ENCODE measurements at regions not wholly inside any gene's neighbourhood (a gene's known extent, or its start where the extent isn't known, plus 50 kb on each side); places are given as distances from the start of the nearest gene placed in this dataset.
A peak's percentile ranks its signal among the peaks of the same experiment; 100 is the strongest.

DNA sequence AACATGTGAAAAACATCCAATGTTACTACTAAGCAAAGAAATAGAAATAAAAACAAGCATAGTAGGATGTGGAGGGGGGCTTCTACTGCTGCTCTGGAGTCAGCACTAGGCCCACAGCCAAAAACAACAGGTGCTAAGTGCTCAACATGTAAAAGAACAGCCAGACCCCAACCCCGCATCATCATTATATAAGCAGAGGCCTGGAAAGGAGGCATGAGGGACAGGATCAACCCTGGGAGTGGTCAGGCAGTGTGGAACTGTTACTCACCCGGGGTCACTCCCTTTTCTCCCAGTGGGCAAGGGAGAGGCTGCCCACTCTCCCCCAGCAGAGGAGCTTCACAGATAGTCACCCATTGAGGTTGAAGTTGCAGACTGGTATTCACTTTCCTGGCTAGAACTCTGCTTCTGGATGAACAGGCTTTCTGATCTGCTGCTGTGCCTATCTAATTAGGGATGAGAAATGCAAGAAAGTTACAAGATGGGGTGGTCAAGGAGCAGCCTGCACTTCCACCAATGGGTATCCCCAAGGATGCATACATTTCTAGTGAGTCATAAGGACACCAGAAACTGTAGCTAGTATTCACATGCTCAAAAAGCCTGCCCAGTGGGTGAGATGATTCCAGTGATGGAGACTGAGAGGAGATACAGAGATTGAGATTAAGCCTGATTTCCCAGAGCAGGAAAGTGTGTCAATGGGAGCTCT is 480.1 kb upstream of the TCF4 start:
- Histone ChIP-seq H4K20me1 (ENCODE audit: insufficient read depth, low read length) (no peaks in the 10 kb centered on the region), H3K4me1 (ENCODE audit: insufficient read depth, low read length) (peaks cover 14% of the 10 kb centered on the region), H2AFZ (ENCODE audit: low read length) (peak overlapping the region; percentile 26), H3K36me3 (ENCODE audit: insufficient read depth, low read length) (no peaks in the 10 kb centered on the region), H3K27me3 (ENCODE audit: insufficient read depth, low read length) (no peaks in the 10 kb centered on the region), H3K79me2 (ENCODE audit: insufficient read depth, low read length) (no peaks in the 10 kb centered on the region), H3K9me3 (ENCODE audit: low read depth, low read length) (no peaks in the 10 kb centered on the region), H3K27ac (ENCODE audit: low read depth, low read length) (peak overlapping the region; percentile 2), H3K4me2 (ENCODE audit: insufficient read depth, low read length) (peak overlapping the region; percentile 28), H3K4me3 (ENCODE audit: insufficient read depth, low read length) (no peak overlapping the region)
- DNase-seq (ENCODE audit: insufficient read length, low spot score, missing footprints): peak; percentile 50
- TF ChIP-seq, protein P1, sequence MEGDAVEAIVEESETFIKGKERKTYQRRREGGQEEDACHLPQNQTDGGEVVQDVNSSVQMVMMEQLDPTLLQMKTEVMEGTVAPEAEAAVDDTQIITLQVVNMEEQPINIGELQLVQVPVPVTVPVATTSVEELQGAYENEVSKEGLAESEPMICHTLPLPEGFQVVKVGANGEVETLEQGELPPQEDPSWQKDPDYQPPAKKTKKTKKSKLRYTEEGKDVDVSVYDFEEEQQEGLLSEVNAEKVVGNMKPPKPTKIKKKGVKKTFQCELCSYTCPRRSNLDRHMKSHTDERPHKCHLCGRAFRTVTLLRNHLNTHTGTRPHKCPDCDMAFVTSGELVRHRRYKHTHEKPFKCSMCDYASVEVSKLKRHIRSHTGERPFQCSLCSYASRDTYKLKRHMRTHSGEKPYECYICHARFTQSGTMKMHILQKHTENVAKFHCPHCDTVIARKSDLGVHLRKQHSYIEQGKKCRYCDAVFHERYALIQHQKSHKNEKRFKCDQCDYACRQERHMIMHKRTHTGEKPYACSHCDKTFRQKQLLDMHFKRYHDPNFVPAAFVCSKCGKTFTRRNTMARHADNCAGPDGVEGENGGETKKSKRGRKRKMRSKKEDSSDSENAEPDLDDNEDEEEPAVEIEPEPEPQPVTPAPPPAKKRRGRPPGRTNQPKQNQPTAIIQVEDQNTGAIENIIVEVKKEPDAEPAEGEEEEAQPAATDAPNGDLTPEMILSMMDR (IDR thresholded peaks at IDR 0.05; ENCODE audit: extremely low read depth, low read depth, low read length): no peak

DNA sequence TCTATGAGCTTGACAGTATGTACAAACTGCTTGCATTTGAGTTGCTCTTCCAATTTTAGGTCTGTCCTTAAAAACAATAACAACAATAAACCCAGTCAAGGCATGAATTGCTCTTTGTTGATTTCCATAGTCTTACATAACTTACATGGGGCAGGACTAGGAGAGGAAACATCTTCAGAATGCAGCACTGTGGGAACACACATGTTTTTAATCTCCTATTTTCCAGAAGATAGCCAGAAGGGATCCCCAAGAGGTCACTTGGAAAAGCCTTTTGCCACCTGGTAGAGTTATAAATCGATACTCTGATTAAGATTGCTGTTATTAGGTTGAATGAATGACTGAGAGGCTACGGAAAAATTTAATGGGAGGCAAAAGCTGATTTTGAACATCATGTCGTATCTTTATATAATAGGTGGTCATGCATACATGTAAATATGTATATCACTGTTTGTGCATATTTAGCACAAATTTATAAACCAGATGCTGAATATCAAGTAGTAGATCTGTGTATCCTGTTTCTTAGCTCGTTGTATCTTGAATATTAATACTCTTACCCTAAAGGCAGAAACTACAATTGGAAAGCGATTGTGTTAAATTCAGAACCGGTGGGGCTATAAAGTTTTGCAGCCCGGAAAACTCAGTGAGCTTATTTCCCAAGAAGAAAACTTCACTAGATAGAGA is 479.4 kb upstream of the TCF4 start:
- no peak overlapping the region for H3K4me3 ChIP-seq (ENCODE audit: insufficient read depth, low read length)
- TF ChIP-seq, protein P1 (IDR thresholded peaks at IDR 0.05; ENCODE audit: extremely low read depth, low read depth, low read length): no peak
- peaks cover 14% of the 10 kb centered on the region for H3K4me1 ChIP-seq (ENCODE audit: insufficient read depth, low read length)
- H3K27ac ChIP-seq (ENCODE audit: low read depth, low read length): no peak overlapping the region
- H3K27me3 ChIP-seq (ENCODE audit: insufficient read depth, low read length): no peaks in the 10 kb centered on the region
- H3K36me3 ChIP-seq (ENCODE audit: insufficient read depth, low read length): no peaks in the 10 kb centered on the region
- no peak for DNase-seq (ENCODE audit: insufficient read length, low spot score, missing footprints)
- H4K20me1 ChIP-seq (ENCODE audit: insufficient read depth, low read length): no peaks in the 10 kb centered on the region
- no peaks in the 10 kb centered on the region for H3K79me2 ChIP-seq (ENCODE audit: insufficient read depth, low read length)
- no peaks in the 10 kb centered on the region for H3K9me3 ChIP-seq (ENCODE audit: low read depth, low read length)
- no peak overlapping the region for H2AFZ ChIP-seq (ENCODE audit: low read length)
- no peak overlapping the region for H3K4me2 ChIP-seq (ENCODE audit: insufficient read depth, low read length)

DNA sequence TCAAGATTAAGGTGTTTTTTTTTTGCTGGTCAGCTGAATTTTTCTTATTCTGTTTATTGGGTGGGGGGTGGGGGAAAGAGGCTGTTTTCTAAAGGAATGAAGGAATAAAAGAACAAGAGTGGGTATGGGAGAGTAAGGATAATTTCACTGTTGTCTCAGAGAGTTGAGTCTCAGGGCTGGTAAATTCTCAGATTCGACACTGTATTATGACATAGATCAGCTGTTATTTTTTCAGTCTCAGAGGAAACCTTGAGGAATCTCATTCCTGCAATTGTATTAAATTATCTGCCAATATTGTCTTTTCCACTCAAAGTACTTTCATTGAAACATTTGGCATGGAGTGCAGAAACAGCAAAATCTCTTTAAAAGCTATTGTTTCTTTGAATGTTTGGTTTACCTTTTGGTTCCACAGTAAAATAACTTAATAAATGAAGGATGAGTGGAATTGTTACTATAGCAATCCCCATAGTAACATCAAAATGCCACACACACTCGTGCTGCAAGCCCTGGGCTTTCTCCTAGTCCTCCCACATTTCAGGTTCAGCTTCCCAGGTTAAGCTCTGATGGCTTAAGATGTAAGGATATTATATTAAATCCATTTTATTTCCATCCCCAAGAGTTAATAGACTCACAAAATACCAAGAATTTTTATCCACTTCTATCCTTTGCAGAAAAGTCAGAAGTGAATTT is 478.7 kb upstream of the TCF4 start:
- DNase-seq (ENCODE audit: insufficient read length, low spot score, missing footprints): no peak
- peaks cover 14% of the 10 kb centered on the region for H3K4me1 ChIP-seq (ENCODE audit: insufficient read depth, low read length)

More for the DNA sequence above, 478.7 kb upstream of the TCF4 start:
- Histone ChIP-seq H3K79me2 (ENCODE audit: insufficient read depth, low read length) (no peaks in the 10 kb centered on the region), H3K27ac (ENCODE audit: low read depth, low read length) (no peak overlapping the region), H2AFZ (ENCODE audit: low read length) (no peak overlapping the region), H3K4me3 (ENCODE audit: insufficient read depth, low read length) (no peak overlapping the region), H4K20me1 (ENCODE audit: insufficient read depth, low read length) (no peaks in the 10 kb centered on the region), H3K9me3 (ENCODE audit: low read depth, low read length) (no peaks in the 10 kb centered on the region), H3K36me3 (ENCODE audit: insufficient read depth, low read length) (no peaks in the 10 kb centered on the region), H3K27me3 (ENCODE audit: insufficient read depth, low read length) (no peaks in the 10 kb centered on the region), H3K4me2 (ENCODE audit: insufficient read depth, low read length) (no peak overlapping the region)
- TF ChIP-seq, protein P1 (IDR thresholded peaks at IDR 0.05; ENCODE audit: extremely low read depth, low read depth, low read length): no peak

Data from osteoblast (primary cell).